ENCODE measurements at regions not wholly inside any gene's neighbourhood (a gene's known extent, or its start where the extent isn't known, plus 50 kb on each side); places are given as distances from the start of the nearest gene placed in this dataset.

DNA sequence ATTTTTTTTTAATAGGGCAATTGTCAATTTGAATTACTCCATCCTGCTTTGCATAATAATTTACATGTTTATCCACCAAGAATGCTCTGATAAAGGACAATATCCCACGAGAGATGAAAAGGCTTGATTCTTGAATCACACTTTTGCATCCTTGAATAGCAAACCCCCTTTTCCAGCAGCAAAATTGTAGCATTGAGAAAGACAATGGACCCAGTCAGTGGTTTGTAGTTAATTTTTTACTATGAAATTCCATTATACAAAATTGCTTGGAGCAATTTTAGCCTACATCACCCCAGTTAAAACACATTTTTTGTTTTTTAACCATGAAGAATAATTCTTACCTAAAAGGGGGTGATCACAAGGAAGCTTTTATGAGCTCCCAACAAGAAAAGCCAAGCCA is 255.1 kb downstream of the RND3 start:
- H3K4me3 ChIP-seq (replicated peaks in 1 of 4; ENCODE audit: control extremely low read depth in 1 of 4, insufficient read depth in 1 of 4, low read depth in 3 of 4, low read length in 4 of 4), result no peak overlapping the region
- no peaks in the 10 kb centered on the region for H3K36me3 ChIP-seq (ENCODE audit: control insufficient read depth, insufficient read depth, low read length)
- no peaks in the 10 kb centered on the region for H4K20me1 ChIP-seq (ENCODE audit: control insufficient read depth, extremely low read depth, insufficient read depth, low read length)
- no peak overlapping the region for H3K9ac ChIP-seq (ENCODE audit: insufficient read depth, low read length)
- H3K27ac ChIP-seq (ENCODE audit: insufficient read depth, low read length), result no peak overlapping the region
- H3K4me2 ChIP-seq (ENCODE audit: extremely low read depth, insufficient read depth, low read length), result no peak overlapping the region
- no peaks in the 10 kb centered on the region for H3K27me3 ChIP-seq (ENCODE audit: control insufficient read depth, insufficient read depth, low read length)
- H3K4me1 ChIP-seq (ENCODE audit: control insufficient read depth, extremely low read depth, insufficient read depth, low read length), result peaks cover 7% of the 10 kb centered on the region
- H2AFZ ChIP-seq (ENCODE audit: low read length), result no peak overlapping the region
- H3K79me2 ChIP-seq (ENCODE audit: control insufficient read depth, insufficient read depth, low read length), result no peaks in the 10 kb centered on the region
- TF ChIP-seq, protein P1, sequence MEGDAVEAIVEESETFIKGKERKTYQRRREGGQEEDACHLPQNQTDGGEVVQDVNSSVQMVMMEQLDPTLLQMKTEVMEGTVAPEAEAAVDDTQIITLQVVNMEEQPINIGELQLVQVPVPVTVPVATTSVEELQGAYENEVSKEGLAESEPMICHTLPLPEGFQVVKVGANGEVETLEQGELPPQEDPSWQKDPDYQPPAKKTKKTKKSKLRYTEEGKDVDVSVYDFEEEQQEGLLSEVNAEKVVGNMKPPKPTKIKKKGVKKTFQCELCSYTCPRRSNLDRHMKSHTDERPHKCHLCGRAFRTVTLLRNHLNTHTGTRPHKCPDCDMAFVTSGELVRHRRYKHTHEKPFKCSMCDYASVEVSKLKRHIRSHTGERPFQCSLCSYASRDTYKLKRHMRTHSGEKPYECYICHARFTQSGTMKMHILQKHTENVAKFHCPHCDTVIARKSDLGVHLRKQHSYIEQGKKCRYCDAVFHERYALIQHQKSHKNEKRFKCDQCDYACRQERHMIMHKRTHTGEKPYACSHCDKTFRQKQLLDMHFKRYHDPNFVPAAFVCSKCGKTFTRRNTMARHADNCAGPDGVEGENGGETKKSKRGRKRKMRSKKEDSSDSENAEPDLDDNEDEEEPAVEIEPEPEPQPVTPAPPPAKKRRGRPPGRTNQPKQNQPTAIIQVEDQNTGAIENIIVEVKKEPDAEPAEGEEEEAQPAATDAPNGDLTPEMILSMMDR (conservative IDR thresholded peaks at IDR 0.05 in 1 of 2, IDR thresholded peaks at IDR 0.05 in 1 of 2; ENCODE audit: low read depth in 1 of 2, low read length in 2 of 2), result no peak
- no peak for TF ChIP-seq EZH2 (IDR thresholded peaks at IDR 0.05; ENCODE audit: low read length, missing control alignments)
- DNase-seq (ENCODE audit: low read depth in 2 of 2), result no peak
- H3K9me3 ChIP-seq (ENCODE audit: control insufficient read depth, insufficient read depth, low read depth, low read length), result no peaks in the 10 kb centered on the region

DNA sequence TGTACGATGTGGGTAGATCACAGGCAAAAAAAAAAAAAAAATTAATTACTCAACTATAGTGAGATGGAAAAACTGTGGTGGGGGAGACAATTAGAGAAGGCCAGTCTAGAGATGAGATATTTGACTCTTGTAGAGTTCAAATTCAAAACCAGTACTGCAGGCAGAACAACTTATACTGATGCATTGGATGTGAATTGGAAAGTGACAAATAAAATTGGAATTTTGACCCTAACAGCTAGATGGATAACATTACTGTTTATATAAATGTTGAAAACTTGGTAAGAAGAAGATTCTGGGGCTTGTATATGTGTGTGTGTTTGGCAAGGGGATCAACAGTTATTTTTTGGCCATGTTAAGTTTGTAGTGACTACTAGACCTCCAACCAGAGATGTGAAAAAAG is 256.9 kb downstream of the RND3 start:
- Histone ChIP-seq H3K9me3 (ENCODE audit: control insufficient read depth, insufficient read depth, low read depth, low read length) (no peaks in the 10 kb centered on the region), H3K27ac (ENCODE audit: insufficient read depth, low read length) (no peak overlapping the region), H2AFZ (ENCODE audit: low read length) (no peak overlapping the region), H3K9ac (ENCODE audit: insufficient read depth, low read length) (no peak overlapping the region), H3K27me3 (ENCODE audit: control insufficient read depth, insufficient read depth, low read length) (no peaks in the 10 kb centered on the region), H3K79me2 (ENCODE audit: control insufficient read depth, insufficient read depth, low read length) (no peaks in the 10 kb centered on the region), H4K20me1 (ENCODE audit: control insufficient read depth, extremely low read depth, insufficient read depth, low read length) (no peaks in the 10 kb centered on the region), H3K4me1 (ENCODE audit: control insufficient read depth, extremely low read depth, insufficient read depth, low read length) (peaks cover 6% of the 10 kb centered on the region), H3K36me3 (ENCODE audit: control insufficient read depth, insufficient read depth, low read length) (no peaks in the 10 kb centered on the region), H3K4me2 (ENCODE audit: extremely low read depth, insufficient read depth, low read length) (no peak overlapping the region), H3K4me3 (replicated peaks in 1 of 4; ENCODE audit: control extremely low read depth in 1 of 4, insufficient read depth in 1 of 4, low read depth in 3 of 4, low read length in 4 of 4) (no peak overlapping the region)
- TF ChIP-seq EZH2 (IDR thresholded peaks at IDR 0.05; ENCODE audit: low read length, missing control alignments), result no peak
- TF ChIP-seq, protein P1 (conservative IDR thresholded peaks at IDR 0.05 in 1 of 2, IDR thresholded peaks at IDR 0.05 in 1 of 2; ENCODE audit: low read depth in 1 of 2, low read length in 2 of 2), result no peak
- DNase-seq (ENCODE audit: low read depth in 2 of 2), result no peak

GRCh38 chr2:150230004-150230403 is 257.5 kb downstream of the RND3 start:
- no peak overlapping the region for H2AFZ ChIP-seq (ENCODE audit: low read length)
- no peaks in the 10 kb centered on the region for H4K20me1 ChIP-seq (ENCODE audit: control insufficient read depth, extremely low read depth, insufficient read depth, low read length)
- H3K27me3 ChIP-seq (ENCODE audit: control insufficient read depth, insufficient read depth, low read length), result no peaks in the 10 kb centered on the region
- DNase-seq (ENCODE audit: low read depth in 2 of 2), result no peak
- H3K4me2 ChIP-seq (ENCODE audit: extremely low read depth, insufficient read depth, low read length), result no peak overlapping the region
- H3K27ac ChIP-seq (ENCODE audit: insufficient read depth, low read length), result no peak overlapping the region
- H3K4me1 ChIP-seq (ENCODE audit: control insufficient read depth, extremely low read depth, insufficient read depth, low read length), result peaks cover 4% of the 10 kb centered on the region
- H3K4me3 ChIP-seq (replicated peaks in 1 of 4; ENCODE audit: control extremely low read depth in 1 of 4, insufficient read depth in 1 of 4, low read depth in 3 of 4, low read length in 4 of 4), result no peak overlapping the region
- H3K36me3 ChIP-seq (ENCODE audit: control insufficient read depth, insufficient read depth, low read length), result no peaks in the 10 kb centered on the region
- H3K79me2 ChIP-seq (ENCODE audit: control insufficient read depth, insufficient read depth, low read length), result no peaks in the 10 kb centered on the region
- no peak overlapping the region for H3K9ac ChIP-seq (ENCODE audit: insufficient read depth, low read length)
- TF ChIP-seq, protein P1 (conservative IDR thresholded peaks at IDR 0.05 in 1 of 2, IDR thresholded peaks at IDR 0.05 in 1 of 2; ENCODE audit: low read depth in 1 of 2, low read length in 2 of 2), result no peak
- no peak for TF ChIP-seq EZH2 (IDR thresholded peaks at IDR 0.05; ENCODE audit: low read length, missing control alignments)
- no peaks in the 10 kb centered on the region for H3K9me3 ChIP-seq (ENCODE audit: control insufficient read depth, insufficient read depth, low read depth, low read length)

Data from fibroblast of lung (primary cell).